HFFc6 (cell line): ENCODE measurements at regions not wholly inside any gene's neighbourhood (a gene's known extent, or its start where the extent isn't known, plus 50 kb on each side); places are given as distances from the start of the nearest gene placed in this dataset.

ENCODE experiments used
- DNase-seq: peaks from one replicate; pipeline ENCODE4 v3.0.0-alpha.2; 2018
- H3K27ac Mint-ChIP-seq: 2 replicates; pipeline ENCODE4 v1.8.0; 2020; ENCODE audit warnings: mild to moderate bottlenecking, mixed read lengths
- H3K27me3 Mint-ChIP-seq: 2 replicates; pipeline ENCODE4 v1.8.0; 2021; ENCODE audit warnings: mild to moderate bottlenecking, moderate library complexity, mixed read lengths; ENCODE audit not compliant: insufficient read depth
- H3K36me3 Mint-ChIP-seq: 2 replicates; pipeline ENCODE4 v1.8.0; 2021; ENCODE audit warnings: low read depth, mixed read lengths
- H3K4me1 Mint-ChIP-seq: 2 replicates; pipeline ENCODE4 v1.8.0; 2020; ENCODE audit warnings: low read depth, mixed read lengths
- H3K4me3 Mint-ChIP-seq: 2 replicates; pipeline ENCODE4 v1.8.0; 2020; ENCODE audit warnings: mild to moderate bottlenecking, moderate library complexity, mixed read lengths
- H3K9me3 Mint-ChIP-seq: 2 replicates; pipeline ENCODE4 v1.8.0; 2020; ENCODE audit warnings: mild to moderate bottlenecking, mixed read lengths
- TF ChIP-seq, protein P1 (sequence below): fragments of 200-600 bp; sonication (generic); IDR thresholded peaks from 2 replicates; pipeline ENCODE4 v1.5.0; 2021; ENCODE audit warnings: antibody characterized with exemption, mild to moderate bottlenecking

DNA sequence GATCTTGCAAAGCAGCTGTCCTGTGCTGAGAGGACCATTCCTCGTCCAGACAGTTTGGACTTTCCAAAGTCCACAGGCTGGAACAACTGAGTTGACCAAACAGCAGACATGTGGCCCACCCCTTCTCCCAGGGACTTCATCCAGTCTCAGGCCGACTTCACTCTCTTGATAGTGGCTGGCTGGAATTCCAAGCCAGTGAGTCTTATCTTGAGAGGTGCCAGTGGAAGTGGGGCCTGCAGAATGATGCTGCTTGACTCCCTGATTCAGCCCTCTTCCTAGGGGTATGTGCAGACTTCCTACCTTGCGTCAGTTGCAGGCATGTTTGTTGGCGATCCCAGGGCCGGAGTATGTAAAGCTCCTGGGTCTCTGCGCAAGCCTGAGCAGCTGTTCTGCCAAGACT is 131.4 kb upstream of the TSLP start:
- DNase-seq, result no peak
- no peaks in the 10 kb centered on the region for H3K36me3 Mint-ChIP-seq
- no peak overlapping the region for H3K27ac Mint-ChIP-seq
- no peak overlapping the region for H3K4me3 Mint-ChIP-seq
- no peaks in the 10 kb centered on the region for H3K4me1 Mint-ChIP-seq
- H3K27me3 Mint-ChIP-seq, result peaks cover 12% of the 10 kb centered on the region; the same call in 1 of the 2 replicates
- H3K9me3 Mint-ChIP-seq, result peaks cover 4% of the 10 kb centered on the region; the same call in 1 of the 2 replicates
- TF ChIP-seq, protein P1, sequence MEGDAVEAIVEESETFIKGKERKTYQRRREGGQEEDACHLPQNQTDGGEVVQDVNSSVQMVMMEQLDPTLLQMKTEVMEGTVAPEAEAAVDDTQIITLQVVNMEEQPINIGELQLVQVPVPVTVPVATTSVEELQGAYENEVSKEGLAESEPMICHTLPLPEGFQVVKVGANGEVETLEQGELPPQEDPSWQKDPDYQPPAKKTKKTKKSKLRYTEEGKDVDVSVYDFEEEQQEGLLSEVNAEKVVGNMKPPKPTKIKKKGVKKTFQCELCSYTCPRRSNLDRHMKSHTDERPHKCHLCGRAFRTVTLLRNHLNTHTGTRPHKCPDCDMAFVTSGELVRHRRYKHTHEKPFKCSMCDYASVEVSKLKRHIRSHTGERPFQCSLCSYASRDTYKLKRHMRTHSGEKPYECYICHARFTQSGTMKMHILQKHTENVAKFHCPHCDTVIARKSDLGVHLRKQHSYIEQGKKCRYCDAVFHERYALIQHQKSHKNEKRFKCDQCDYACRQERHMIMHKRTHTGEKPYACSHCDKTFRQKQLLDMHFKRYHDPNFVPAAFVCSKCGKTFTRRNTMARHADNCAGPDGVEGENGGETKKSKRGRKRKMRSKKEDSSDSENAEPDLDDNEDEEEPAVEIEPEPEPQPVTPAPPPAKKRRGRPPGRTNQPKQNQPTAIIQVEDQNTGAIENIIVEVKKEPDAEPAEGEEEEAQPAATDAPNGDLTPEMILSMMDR, result no peak

DNA sequence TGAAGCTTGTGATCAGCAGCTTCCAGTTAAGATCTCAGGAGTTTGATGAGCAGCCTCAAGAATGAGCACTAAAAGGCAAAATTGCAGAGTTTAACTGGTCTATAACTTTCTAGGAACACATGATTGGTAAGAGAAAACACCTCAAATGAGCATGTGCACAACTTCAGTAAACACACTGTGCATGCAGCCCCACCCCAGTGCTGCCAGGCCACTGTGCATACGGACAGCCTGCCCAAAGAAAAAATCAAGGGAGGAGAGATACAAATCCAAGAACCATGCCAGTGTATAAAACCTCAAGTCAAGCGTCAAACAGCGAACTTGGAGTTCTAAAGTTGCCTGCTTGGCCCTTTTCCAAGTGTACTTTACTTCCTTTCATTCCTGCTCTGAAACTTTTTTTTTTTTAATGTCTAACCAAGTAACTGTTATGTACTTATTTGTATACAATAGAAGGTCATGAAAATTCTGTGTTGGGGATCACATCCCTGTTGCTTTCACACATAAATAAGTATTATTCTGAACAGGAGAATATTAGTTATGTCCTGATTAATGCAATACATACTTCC is 125.6 kb upstream of the TSLP start:
- TF ChIP-seq, protein P1, result no peak

DNA sequence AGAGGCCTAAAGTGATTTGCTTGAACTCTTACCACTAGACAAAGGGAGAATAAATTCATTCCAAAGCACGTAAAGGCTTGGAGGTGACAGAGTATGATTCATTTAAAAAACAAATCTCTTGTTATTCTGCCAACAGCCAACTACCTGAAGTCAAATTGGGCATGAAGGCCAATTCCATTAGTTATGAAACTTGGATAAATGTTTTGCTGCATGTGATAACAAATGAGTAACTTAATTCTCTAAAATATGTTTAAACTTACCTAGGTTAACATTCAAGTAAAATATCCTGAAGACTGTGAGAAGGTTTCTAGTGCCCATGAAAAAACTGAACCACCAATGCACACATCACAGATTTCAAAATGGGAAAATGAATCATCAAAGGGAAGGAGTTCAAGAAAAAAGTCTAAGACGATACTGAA is 120.1 kb upstream of the TSLP start:
- H3K4me1 Mint-ChIP-seq, result no peaks in the 10 kb centered on the region
- H3K9me3 Mint-ChIP-seq, result no peaks in the 10 kb centered on the region; the same call in 1 of the 2 replicates
- H3K27ac Mint-ChIP-seq, result no peak overlapping the region
- no peak for DNase-seq
- H3K4me3 Mint-ChIP-seq, result no peak overlapping the region
- TF ChIP-seq, protein P1, result no peak
- peaks cover 8% of the 10 kb centered on the region for H3K27me3 Mint-ChIP-seq
- H3K36me3 Mint-ChIP-seq, result no peaks in the 10 kb centered on the region

More for the DNA sequence above, 125.6 kb upstream of the TSLP start:
- Mint-ChIP-seq H3K4me3 (no peak overlapping the region), H3K27me3 (peaks cover 8% of the 10 kb centered on the region), H3K27ac (no peak overlapping the region), H3K9me3 (no peaks in the 10 kb centered on the region; the same call in 1 of the 2 replicates), H3K36me3 (no peaks in the 10 kb centered on the region), H3K4me1 (no peaks in the 10 kb centered on the region)
- no peak for DNase-seq

DNA sequence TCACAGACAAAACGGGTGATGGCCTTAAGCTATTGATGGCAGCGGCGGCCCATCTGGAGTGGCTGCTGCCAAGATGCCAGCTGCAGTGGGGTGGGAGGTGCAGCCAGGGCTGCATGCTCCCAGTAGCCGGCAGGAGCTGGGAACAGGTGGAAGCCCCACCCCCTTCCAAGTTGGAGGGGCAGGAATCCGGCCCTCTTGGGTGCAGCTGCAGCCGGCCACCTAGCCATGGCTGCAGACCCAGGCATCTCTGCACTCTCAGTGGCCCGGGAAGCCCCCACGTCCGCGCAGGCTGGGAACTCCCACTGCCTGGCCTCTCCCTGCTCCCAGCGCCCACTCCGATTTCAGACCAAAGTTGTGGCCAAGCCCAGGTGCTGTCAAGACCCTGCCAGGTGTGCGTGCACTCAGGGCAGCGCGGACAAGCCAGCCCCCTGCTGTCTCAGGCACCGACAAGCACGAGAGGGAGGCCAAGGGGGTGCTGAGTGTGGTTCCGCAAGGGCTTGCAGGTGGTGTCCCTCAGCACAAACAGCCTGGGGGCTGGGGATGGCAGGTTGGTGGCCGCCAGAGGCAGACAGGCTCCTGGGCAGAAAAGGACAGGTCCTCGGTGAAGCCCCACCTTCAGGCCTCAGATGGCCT is 115.1 kb upstream of the TSLP start:
- Mint-ChIP-seq H3K4me1 (no peaks in the 10 kb centered on the region), H3K4me3 (no peak overlapping the region), H3K27ac (no peak overlapping the region), H3K27me3 (no peaks in the 10 kb centered on the region; the same call in 1 of the 2 replicates), H3K9me3 (no peaks in the 10 kb centered on the region; the same call in 1 of the 2 replicates), H3K36me3 (no peaks in the 10 kb centered on the region)
- DNase-seq, result no peak
- TF ChIP-seq, protein P1, result no peak

DNA sequence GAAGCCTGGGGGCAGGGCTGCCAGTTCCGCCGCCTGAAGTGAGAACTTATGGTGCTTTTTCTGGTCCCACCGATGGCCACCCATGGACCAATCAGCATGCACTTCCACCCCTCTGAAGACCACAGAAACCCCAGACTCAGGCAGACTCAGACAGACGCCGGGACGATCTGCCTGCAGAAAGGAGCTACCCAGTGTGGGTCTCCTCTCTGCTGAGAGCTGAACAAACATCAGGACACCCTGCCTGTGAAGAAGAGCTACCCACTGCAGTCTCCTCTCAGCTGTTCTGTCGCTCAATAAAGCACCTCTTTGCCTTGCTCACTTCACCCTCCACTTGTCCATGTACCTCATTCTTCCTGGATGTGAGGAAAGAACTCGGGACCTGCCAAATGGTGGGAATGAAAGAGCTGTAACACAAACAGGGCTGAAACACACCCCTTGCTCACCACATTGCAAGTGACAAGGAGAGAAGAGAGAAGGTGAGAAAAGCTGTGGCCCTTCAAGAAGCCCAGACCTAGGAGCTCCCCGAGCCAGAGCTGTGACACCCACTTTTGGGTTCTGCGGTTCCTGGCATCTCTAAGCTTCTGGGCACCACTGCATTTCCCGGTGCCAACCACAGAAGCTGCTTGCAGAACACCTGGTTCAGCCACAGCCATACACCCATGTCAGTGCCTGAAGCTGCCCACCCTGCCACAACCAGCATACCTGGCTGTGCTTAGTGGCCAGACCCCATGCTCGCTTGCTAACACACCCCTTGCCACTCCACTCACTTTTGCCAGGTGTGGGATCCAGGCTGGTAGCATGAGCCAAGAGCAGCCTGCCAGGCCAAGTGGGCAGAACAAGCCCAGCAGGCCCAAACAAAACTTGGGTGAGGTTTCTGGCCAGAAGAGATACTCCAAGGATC is 114.3 kb upstream of the TSLP start:
- Mint-ChIP-seq H3K27me3 (no peaks in the 10 kb centered on the region; the same call in 1 of the 2 replicates), H3K36me3 (no peaks in the 10 kb centered on the region), H3K4me1 (no peaks in the 10 kb centered on the region), H3K27ac (no peak overlapping the region), H3K9me3 (no peaks in the 10 kb centered on the region; the same call in 1 of the 2 replicates), H3K4me3 (no peak overlapping the region)
- TF ChIP-seq, protein P1, result no peak
- no peak for DNase-seq
